A673 (cell line): ENCODE measurements at regions not wholly inside any gene's neighbourhood (a gene's known extent, or its start where the extent isn't known, plus 50 kb on each side); places are given as distances from the start of the nearest gene placed in this dataset.

Source experiments
- EZH2 ChIP-seq: fragments of 200-600 bp; sonication (generic); IDR thresholded peaks from 2 replicates; pipeline ENCODE4 v1.6.1; 2017; ENCODE audit warnings: borderline replicate concordance, low read depth, mild to moderate bottlenecking, mixed read lengths, antibody characterized with exemption, low read length; ENCODE audit not compliant: poor library complexity, severe bottlenecking
- TF ChIP-seq, protein P1 (sequence below): fragments of 300-800, 200-600 bp; sonication (generic); conservative IDR thresholded peaks from 2 replicates; pipeline ENCODE4 v1.5.1; 2017; ENCODE audit warnings: low read depth, mild to moderate bottlenecking, antibody characterized with exemption, low read length, moderate library complexity, mixed read lengths

DNA sequence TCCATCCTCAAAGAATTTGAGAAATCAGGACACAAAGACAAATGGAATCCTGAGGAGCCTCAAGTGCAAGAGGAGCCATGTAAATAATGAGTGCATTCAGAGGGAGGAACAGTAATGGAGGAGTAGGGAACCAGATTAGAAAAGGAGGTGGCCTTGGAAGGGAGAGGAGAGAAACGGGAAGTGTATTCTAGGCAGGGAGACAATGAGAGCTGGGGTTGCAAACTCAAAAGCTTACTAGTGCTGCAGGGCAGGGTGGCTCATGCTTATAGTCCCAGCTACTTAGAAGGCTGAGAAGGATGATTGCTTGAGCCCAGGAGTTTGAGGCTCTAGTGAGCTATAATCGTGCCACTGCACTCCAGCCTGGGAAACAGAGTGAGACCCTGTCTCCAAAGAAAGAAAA lies 113.2 kb upstream of the LSM6 start:
- TF ChIP-seq, protein P1, sequence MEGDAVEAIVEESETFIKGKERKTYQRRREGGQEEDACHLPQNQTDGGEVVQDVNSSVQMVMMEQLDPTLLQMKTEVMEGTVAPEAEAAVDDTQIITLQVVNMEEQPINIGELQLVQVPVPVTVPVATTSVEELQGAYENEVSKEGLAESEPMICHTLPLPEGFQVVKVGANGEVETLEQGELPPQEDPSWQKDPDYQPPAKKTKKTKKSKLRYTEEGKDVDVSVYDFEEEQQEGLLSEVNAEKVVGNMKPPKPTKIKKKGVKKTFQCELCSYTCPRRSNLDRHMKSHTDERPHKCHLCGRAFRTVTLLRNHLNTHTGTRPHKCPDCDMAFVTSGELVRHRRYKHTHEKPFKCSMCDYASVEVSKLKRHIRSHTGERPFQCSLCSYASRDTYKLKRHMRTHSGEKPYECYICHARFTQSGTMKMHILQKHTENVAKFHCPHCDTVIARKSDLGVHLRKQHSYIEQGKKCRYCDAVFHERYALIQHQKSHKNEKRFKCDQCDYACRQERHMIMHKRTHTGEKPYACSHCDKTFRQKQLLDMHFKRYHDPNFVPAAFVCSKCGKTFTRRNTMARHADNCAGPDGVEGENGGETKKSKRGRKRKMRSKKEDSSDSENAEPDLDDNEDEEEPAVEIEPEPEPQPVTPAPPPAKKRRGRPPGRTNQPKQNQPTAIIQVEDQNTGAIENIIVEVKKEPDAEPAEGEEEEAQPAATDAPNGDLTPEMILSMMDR: no peak
- TF ChIP-seq EZH2: no peak
